Endothelial cell of umbilical vein (primary cell): ENCODE measurements at regions not wholly inside any gene's neighbourhood (a gene's known extent, or its start where the extent isn't known, plus 50 kb on each side); places are given as distances from the start of the nearest gene placed in this dataset.

Source experiments
- EZH2 ChIP-seq: IDR thresholded peaks from 2 replicates; pipeline ENCODE4 v1.6.1; 2012; ENCODE audit warnings: borderline replicate concordance, low read depth, mild to moderate bottlenecking, moderate library complexity, low read length, inconsistent platforms; ENCODE audit not compliant: severe bottlenecking
- FOS ChIP-seq: IDR thresholded peaks from 2 replicates; pipeline ENCODE4 v1.6.1; 2011; ENCODE audit warnings: mild to moderate bottlenecking, low read length, moderate library complexity, borderline replicate concordance; ENCODE audit not compliant: insufficient read depth
- JUN ChIP-seq: IDR thresholded peaks from 2 replicates; pipeline ENCODE4 v1.6.1; 2011; ENCODE audit warnings: borderline replicate concordance, low read depth; ENCODE audit not compliant: insufficient read length, insufficient read depth
- MYC ChIP-seq: IDR thresholded peaks from one replicate; pipeline ENCODE4 v1.6.1; 2011; ENCODE audit warnings: mild to moderate bottlenecking, low read depth, low read length
- POLR2A ChIP-seq: IDR thresholded peaks from 2 replicates; pipeline ENCODE4 v1.6.1; 2012; ENCODE audit warnings: low read depth, mild to moderate bottlenecking, control low read depth, low read length
- POLR2AphosphoS5 ChIP-seq: IDR thresholded peaks from 2 replicates; pipeline ENCODE4 v1.6.1; 2012; ENCODE audit warnings: low read depth, mild to moderate bottlenecking, control low read depth, low read length, moderate library complexity; ENCODE audit not compliant: insufficient read depth
- TF ChIP-seq, protein P1 (sequence below), 2 donors: IDR thresholded peaks; 1 replicate in 1 of 2; 2 replicates in 1 of 2; pipeline ENCODE4 v1.5.1; 2011; ENCODE audit warnings: low read length in 2 of 2, mild to moderate bottlenecking in 2 of 2, moderate library complexity in 2 of 2, control low read depth in 1 of 2, inconsistent platforms in 1 of 2, low read depth in 1 of 2; ENCODE audit not compliant: insufficient read depth in 1 of 2; ENCODE audit errors: extremely low read depth in 1 of 2

DNA sequence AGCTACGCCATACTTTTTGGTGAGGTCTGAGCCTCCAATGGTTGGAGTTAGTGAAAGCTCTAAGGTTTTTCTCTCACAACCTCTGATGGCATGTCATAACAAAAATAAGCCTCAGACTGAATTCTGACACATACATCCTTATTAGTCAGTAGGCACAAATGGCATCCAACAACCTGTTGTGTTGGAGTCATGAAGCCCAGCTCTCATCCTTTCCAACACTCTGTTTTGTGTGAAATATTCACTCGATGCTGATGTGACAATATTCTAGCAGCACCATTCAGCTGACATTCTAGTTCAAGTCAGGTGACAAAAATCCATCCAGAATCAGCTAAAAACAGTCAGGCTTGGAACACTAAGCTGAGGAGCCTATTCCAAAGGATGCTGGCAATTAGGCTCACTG lies 603.2 kb upstream of the ID2 start:
- TF ChIP-seq, protein P1, sequence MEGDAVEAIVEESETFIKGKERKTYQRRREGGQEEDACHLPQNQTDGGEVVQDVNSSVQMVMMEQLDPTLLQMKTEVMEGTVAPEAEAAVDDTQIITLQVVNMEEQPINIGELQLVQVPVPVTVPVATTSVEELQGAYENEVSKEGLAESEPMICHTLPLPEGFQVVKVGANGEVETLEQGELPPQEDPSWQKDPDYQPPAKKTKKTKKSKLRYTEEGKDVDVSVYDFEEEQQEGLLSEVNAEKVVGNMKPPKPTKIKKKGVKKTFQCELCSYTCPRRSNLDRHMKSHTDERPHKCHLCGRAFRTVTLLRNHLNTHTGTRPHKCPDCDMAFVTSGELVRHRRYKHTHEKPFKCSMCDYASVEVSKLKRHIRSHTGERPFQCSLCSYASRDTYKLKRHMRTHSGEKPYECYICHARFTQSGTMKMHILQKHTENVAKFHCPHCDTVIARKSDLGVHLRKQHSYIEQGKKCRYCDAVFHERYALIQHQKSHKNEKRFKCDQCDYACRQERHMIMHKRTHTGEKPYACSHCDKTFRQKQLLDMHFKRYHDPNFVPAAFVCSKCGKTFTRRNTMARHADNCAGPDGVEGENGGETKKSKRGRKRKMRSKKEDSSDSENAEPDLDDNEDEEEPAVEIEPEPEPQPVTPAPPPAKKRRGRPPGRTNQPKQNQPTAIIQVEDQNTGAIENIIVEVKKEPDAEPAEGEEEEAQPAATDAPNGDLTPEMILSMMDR (IDR thresholded peaks at IDR 0.05; ENCODE audit: extremely low read depth in 1 of 2, insufficient read depth in 1 of 2, low read depth in 1 of 2, low read length in 2 of 2): no peak
- no peak for TF ChIP-seq JUN
- TF ChIP-seq POLR2AphosphoS5: no peak
- TF ChIP-seq MYC: no peak
- no peak for TF ChIP-seq POLR2A
- TF ChIP-seq FOS: no peak
- no peak for TF ChIP-seq EZH2
